ENCODE measurements at regions not wholly inside any gene's neighbourhood (a gene's known extent, or its start where the extent isn't known, plus 50 kb on each side); places are given as distances from the start of the nearest gene placed in this dataset.

DNA sequence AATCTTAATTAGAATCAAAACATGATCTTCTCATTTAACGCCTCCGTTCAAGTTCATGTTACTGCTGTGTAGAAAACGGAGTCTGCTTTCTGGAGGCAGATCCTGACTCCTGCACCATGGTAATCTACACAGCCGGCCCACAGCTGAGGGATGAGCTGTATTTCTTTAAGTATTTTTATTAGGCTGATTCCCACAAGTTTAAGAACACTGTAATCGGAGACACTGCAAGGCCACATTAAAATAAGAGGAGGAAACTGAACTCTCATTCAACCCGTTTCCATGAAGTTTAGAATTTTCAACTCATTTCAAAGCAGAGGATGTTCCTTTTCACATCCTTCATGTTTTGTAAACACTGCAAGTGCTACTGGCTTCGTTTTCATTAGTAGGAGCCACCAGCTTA is 372.2 kb downstream of the NFIB start:
- Histone ChIP-seq H3F3A (ENCODE audit: control insufficient read depth, insufficient read depth) (no peaks in the 10 kb centered on the region), H3K27ac (ENCODE audit: low read depth, low read length) (no peak overlapping the region), H3K4me2 (ENCODE audit: low read length) (no peak overlapping the region), H3K4me3 (ENCODE audit: low read length) (no peak overlapping the region), H3K79me2 (ENCODE audit: control insufficient read depth, low read length) (no peaks in the 10 kb centered on the region), H4K20me1 (ENCODE audit: control insufficient read depth, insufficient read depth, low read depth, low read length) (no peaks in the 10 kb centered on the region), H3K9me2 (replicated peaks; ENCODE audit: control insufficient read depth, low read length) (no peaks in the 10 kb centered on the region), H3K27me3 (ENCODE audit: control insufficient read depth, low read length) (no peaks in the 10 kb centered on the region), H3K4me1 (ENCODE audit: control insufficient read depth, low read length) (no peaks in the 10 kb centered on the region), H3K36me3 (ENCODE audit: control insufficient read depth, low read length) (no peaks in the 10 kb centered on the region), H3K9me3 (ENCODE audit: control insufficient read depth, insufficient read depth, low read length) (no peaks in the 10 kb centered on the region)
- no peak for TF ChIP-seq EZH2phosphoT487 (IDR thresholded peaks at IDR 0.05; ENCODE audit: borderline replicate concordance, low read length)
- TF ChIP-seq, protein P1, sequence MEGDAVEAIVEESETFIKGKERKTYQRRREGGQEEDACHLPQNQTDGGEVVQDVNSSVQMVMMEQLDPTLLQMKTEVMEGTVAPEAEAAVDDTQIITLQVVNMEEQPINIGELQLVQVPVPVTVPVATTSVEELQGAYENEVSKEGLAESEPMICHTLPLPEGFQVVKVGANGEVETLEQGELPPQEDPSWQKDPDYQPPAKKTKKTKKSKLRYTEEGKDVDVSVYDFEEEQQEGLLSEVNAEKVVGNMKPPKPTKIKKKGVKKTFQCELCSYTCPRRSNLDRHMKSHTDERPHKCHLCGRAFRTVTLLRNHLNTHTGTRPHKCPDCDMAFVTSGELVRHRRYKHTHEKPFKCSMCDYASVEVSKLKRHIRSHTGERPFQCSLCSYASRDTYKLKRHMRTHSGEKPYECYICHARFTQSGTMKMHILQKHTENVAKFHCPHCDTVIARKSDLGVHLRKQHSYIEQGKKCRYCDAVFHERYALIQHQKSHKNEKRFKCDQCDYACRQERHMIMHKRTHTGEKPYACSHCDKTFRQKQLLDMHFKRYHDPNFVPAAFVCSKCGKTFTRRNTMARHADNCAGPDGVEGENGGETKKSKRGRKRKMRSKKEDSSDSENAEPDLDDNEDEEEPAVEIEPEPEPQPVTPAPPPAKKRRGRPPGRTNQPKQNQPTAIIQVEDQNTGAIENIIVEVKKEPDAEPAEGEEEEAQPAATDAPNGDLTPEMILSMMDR (IDR thresholded peaks at IDR 0.05; ENCODE audit: low read depth, low read length, poor library complexity, severe bottlenecking): no peak

DNA sequence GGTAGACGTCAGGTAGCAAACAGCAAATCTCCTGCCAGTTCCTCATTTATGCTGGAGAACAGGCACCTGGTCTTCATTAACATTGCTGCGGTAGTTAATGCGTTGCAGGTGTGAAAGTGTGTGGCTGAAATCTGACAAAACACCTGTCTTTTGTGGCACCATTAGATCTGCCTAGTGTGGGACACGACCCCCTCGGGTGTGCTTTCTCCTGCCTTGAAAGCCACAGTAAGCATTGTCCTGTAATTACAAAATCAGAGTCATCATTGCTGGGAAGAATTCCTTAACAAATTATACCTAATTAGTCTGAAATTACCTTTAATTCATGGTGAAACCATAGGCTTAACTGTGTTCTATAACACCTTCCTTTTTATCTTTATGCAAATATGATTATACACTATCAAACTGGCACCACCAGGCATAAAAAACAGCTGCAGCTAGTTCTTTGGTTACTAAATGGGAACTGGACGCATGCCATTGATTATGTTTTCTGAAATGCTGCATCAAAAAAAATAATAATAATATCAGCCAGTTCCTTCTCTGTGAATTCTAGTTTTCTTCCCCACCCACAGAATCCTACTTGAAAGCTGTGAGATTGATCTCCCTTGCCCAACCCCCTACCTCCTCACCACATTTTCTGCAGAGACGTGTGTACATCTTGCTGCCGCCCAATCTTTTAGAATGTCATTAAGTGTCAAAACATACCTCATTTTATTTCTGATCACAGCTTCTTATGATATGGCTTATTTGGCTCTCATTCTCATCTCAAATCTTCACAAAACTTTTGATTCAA is 374.0 kb downstream of the NFIB start:
- H3K9me2 ChIP-seq (replicated peaks; ENCODE audit: control insufficient read depth, low read length): no peaks in the 10 kb centered on the region
- H4K20me1 ChIP-seq (ENCODE audit: control insufficient read depth, insufficient read depth, low read depth, low read length): no peaks in the 10 kb centered on the region
- no peaks in the 10 kb centered on the region for H3K4me1 ChIP-seq (ENCODE audit: control insufficient read depth, low read length)
- H3K4me3 ChIP-seq (ENCODE audit: low read length): no peak overlapping the region
- H3K79me2 ChIP-seq (ENCODE audit: control insufficient read depth, low read length): no peaks in the 10 kb centered on the region
- H3F3A ChIP-seq (ENCODE audit: control insufficient read depth, insufficient read depth): no peaks in the 10 kb centered on the region
- H3K27me3 ChIP-seq (ENCODE audit: control insufficient read depth, low read length): no peaks in the 10 kb centered on the region
- TF ChIP-seq, protein P1 (IDR thresholded peaks at IDR 0.05; ENCODE audit: low read depth, low read length, poor library complexity, severe bottlenecking): no peak
- no peak for TF ChIP-seq EZH2phosphoT487 (IDR thresholded peaks at IDR 0.05; ENCODE audit: borderline replicate concordance, low read length)
- no peak overlapping the region for H3K27ac ChIP-seq (ENCODE audit: low read depth, low read length)
- H3K4me2 ChIP-seq (ENCODE audit: low read length): no peak overlapping the region
- no peaks in the 10 kb centered on the region for H3K36me3 ChIP-seq (ENCODE audit: control insufficient read depth, low read length)
- H3K9me3 ChIP-seq (ENCODE audit: control insufficient read depth, insufficient read depth, low read length): no peaks in the 10 kb centered on the region

DNA sequence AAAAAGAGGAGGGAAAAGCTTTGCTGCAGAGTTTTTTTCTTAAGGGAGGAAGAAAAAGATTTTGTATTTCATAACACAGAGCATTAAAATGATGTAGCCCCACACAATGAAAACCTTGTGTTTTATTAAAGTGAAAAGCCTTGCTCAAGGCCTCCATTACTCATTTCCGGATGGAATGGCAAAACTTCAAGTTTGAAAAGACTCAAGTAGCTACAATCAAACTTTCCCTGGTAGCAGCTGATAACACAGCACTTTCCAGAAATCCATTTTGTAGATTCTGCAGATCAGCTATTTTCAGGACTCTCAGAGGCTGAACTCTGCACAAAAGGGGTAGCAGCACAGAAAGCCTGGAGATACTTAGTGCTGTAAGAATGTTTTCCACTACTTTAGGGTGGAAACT is 374.8 kb downstream of the NFIB start:
- no peak overlapping the region for H3K27ac ChIP-seq (ENCODE audit: low read depth, low read length)
- H4K20me1 ChIP-seq (ENCODE audit: control insufficient read depth, insufficient read depth, low read depth, low read length): no peaks in the 10 kb centered on the region
- TF ChIP-seq, protein P1 (IDR thresholded peaks at IDR 0.05; ENCODE audit: low read depth, low read length, poor library complexity, severe bottlenecking): no peak
- TF ChIP-seq EZH2phosphoT487 (IDR thresholded peaks at IDR 0.05; ENCODE audit: borderline replicate concordance, low read length): no peak
- H3F3A ChIP-seq (ENCODE audit: control insufficient read depth, insufficient read depth): no peaks in the 10 kb centered on the region
- no peak overlapping the region for H3K4me2 ChIP-seq (ENCODE audit: low read length)
- H3K9me2 ChIP-seq (replicated peaks; ENCODE audit: control insufficient read depth, low read length): no peaks in the 10 kb centered on the region
- no peaks in the 10 kb centered on the region for H3K36me3 ChIP-seq (ENCODE audit: control insufficient read depth, low read length)
- no peaks in the 10 kb centered on the region for H3K27me3 ChIP-seq (ENCODE audit: control insufficient read depth, low read length)
- no peaks in the 10 kb centered on the region for H3K9me3 ChIP-seq (ENCODE audit: control insufficient read depth, insufficient read depth, low read length)
- no peaks in the 10 kb centered on the region for H3K79me2 ChIP-seq (ENCODE audit: control insufficient read depth, low read length)
- H3K4me3 ChIP-seq (ENCODE audit: low read length): no peak overlapping the region
- no peaks in the 10 kb centered on the region for H3K4me1 ChIP-seq (ENCODE audit: control insufficient read depth, low read length)

All from DOHH2 (cell line).